HS-5 (cell line): ENCODE measurements at regions not wholly inside any gene's neighbourhood (a gene's known extent, or its start where the extent isn't known, plus 50 kb on each side); places are given as distances from the start of the nearest gene placed in this dataset.
A peak's percentile ranks its signal among the peaks of the same experiment; 100 is the strongest.
"Not testable (repeated sequence)": the region's sequence is repeated elsewhere in the genome, so short reads cannot be mapped to it uniquely, and the experiment has no call there.

ENCODE experiments used
- DNase-seq: peaks from one replicate; pipeline ENCODE4 v3.0.0-alpha.2; 2012; ENCODE audit warnings: low read depth

GRCh38 chr9:88280816-88281382 is 107.3 kb upstream of the SPIN1 start:
- DNase-seq: no peak

GRCh38 chr9:88278036-88278435 is 110.2 kb upstream of the SPIN1 start:
- DNase-seq: no peak

- no peak for DNase-seq
These were observed 114.2 kb upstream of the SPIN1 start for GRCh38 chr9:88274078-88274477.

GRCh38 chr9:88272986-88273385 is 115.3 kb upstream of the SPIN1 start:
- DNase-seq: no peak

GRCh38 chr9:88270413-88270812 is 117.8 kb upstream of the SPIN1 start:
- no peak for DNase-seq

GRCh38 chr9:88268886-88269285 is 119.4 kb upstream of the SPIN1 start:
- DNase-seq: no peak

GRCh38 chr9:88267283-88267682 is 121.0 kb upstream of the SPIN1 start:
- no peak for DNase-seq

- DNase-seq: no peak
These were observed 121.8 kb upstream of the SPIN1 start for GRCh38 chr9:88266416-88266815.

GRCh38 chr9:88259001-88259400 is 120.7 kb upstream of the SPATA31C2 start:
- DNase-seq: no peak

GRCh38 chr9:88258601-88259000 is 120.3 kb upstream of the SPATA31C2 start:
- DNase-seq: no peak

GRCh38 chr9:88258024-88258423 is 119.7 kb upstream of the SPATA31C2 start:
- DNase-seq: no peak

GRCh38 chr9:88256216-88256615 is 117.9 kb upstream of the SPATA31C2 start:
- DNase-seq: no peak

- not testable (repeated sequence) for DNase-seq
These were observed 117.5 kb upstream of the SPATA31C2 start for GRCh38 chr9:88255806-88256205.

- DNase-seq: no peak
These were observed 113.6 kb upstream of the SPATA31C2 start for GRCh38 chr9:88251903-88252302.

GRCh38 chr9:88243736-88244135 is 105.5 kb upstream of the SPATA31C2 start:
- no peak for DNase-seq

GRCh38 chr9:88242879-88243278 is 104.6 kb upstream of the SPATA31C2 start:
- no peak for DNase-seq

- no peak for DNase-seq
These were observed 99.8 kb upstream of the SPATA31C2 start for GRCh38 chr9:88237991-88238571.

GRCh38 chr9:88237479-88237961 is 99.2 kb upstream of the SPATA31C2 start:
- no peak for DNase-seq

GRCh38 chr9:88236511-88237478 is 98.5 kb upstream of the SPATA31C2 start:
- DNase-seq: no peak

GRCh38 chr9:88235615-88236014 is 97.3 kb upstream of the SPATA31C2 start:
- no peak for DNase-seq

GRCh38 chr9:88234114-88234513 is 95.8 kb upstream of the SPATA31C2 start:
- no peak for DNase-seq

GRCh38 chr9:88233091-88233490 is 94.8 kb upstream of the SPATA31C2 start:
- DNase-seq: no peak

GRCh38 chr9:88230612-88231011 is 92.3 kb upstream of the SPATA31C2 start:
- DNase-seq: peak; percentile 9
